ENCODE measurements at regions not wholly inside any gene's neighbourhood (a gene's known extent, or its start where the extent isn't known, plus 50 kb on each side); places are given as distances from the start of the nearest gene placed in this dataset.
A peak's percentile ranks its signal among the peaks of the same experiment; 100 is the strongest.

- DNase-seq, result no peak
These were observed 78.8 kb upstream of the CCDC85A start for GRCh38 chr2:56104962-56105361.

GRCh38 chr2:56107502-56108220, 76.1 kb upstream of the CCDC85A start:
- no peak for DNase-seq

- DNase-seq, result no peak
These were observed 75.0 kb upstream of the CCDC85A start for GRCh38 chr2:56108806-56109205.

- DNase-seq, result no peak
These were observed 73.8 kb upstream of the CCDC85A start for GRCh38 chr2:56109994-56110393.

- no peak for DNase-seq
These were observed 70.3 kb upstream of the CCDC85A start for GRCh38 chr2:56113382-56113975.

GRCh38 chr2:56117764-56118163, 66.0 kb upstream of the CCDC85A start:
- no peak for DNase-seq

GRCh38 chr2:56118474-56118873, 65.3 kb upstream of the CCDC85A start:
- DNase-seq, result no peak

GRCh38 chr2:56121995-56122394, 61.8 kb upstream of the CCDC85A start:
- no peak for DNase-seq

GRCh38 chr2:56123538-56123937, 60.3 kb upstream of the CCDC85A start:
- DNase-seq, result no peak

GRCh38 chr2:56127010-56127409, 56.8 kb upstream of the CCDC85A start:
- no peak for DNase-seq

GRCh38 chr2:56127463-56128152, 56.2 kb upstream of the CCDC85A start:
- DNase-seq, result no peak

GRCh38 chr2:56128235-56128634, 55.6 kb upstream of the CCDC85A start:
- DNase-seq, result no peak

GRCh38 chr2:56130463-56131070, 53.2 kb upstream of the CCDC85A start:
- DNase-seq, result peak; percentile 52 to 53

- peak; percentile 29 to 69 for DNase-seq
These were observed 51.7 kb upstream of the CCDC85A start for GRCh38 chr2:56132138-56132537.

- DNase-seq, result no peak
These were observed 50.3 kb upstream of the CCDC85A start for GRCh38 chr2:56133441-56133840.

- no peak for DNase-seq
These were observed 49.7 kb upstream of the CCDC85A start for GRCh38 chr2:56133931-56134629.

Measured in NCI-H446 (cell line).